H4 (cell line): ENCODE measurements at regions not wholly inside any gene's neighbourhood (a gene's known extent, or its start where the extent isn't known, plus 50 kb on each side); places are given as distances from the start of the nearest gene placed in this dataset.

ENCODE experiments used
- DNase-seq: peaks from one replicate; pipeline ENCODE4 v3.0.0-alpha.2; 2015; ENCODE audit warnings: low spot score

GRCh38 chr21:16815243-16815642 is 697.6 kb upstream of the CXADR start:
- no peak for DNase-seq

DNA sequence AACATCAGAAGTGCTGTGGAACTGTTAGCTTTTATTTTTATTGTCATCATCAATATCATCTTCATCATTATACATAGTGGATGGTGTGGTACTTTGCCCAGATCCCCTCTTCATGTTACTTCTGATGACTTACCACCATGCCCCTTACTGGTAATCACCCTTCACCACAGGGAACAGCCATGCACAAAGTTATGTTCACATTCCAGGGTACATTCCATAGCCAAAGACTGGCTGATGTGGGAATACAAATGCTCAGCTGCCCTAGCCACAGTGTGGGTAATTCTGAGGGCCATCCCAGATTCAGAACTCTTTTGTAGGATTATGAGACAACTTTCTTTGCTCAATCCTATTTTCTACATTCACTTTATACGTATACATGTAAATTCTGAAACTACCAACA is 691.3 kb upstream of the CXADR start:
- DNase-seq: no peak

GRCh38 chr21:16829532-16829931 is 683.3 kb upstream of the CXADR start:
- no peak for DNase-seq

DNA sequence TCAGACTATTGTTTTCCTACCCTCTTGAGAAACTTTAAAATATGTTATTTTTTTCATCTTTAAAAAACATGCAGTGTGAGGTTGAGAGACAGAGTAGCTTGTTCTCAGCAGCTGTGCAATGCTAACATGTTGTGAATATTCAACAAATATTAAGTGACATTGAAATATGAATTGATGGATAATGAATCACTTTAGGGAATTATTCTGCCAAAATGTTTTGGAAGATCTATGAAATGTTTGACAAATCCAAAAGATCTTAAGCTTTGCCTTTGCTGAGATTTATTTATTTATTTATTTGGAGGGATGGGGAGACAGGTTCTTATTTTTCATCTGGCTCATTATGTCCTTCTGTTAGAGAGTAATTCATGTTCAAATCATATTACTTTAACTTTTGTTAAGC is 680.1 kb upstream of the CXADR start:
- DNase-seq: no peak

- no peak for DNase-seq
These were observed 678.1 kb upstream of the CXADR start for GRCh38 chr21:16834791-16835190.

GRCh38 chr21:16837321-16837720 is 675.5 kb upstream of the CXADR start:
- no peak for DNase-seq

- DNase-seq: no peak
These were observed 675.1 kb upstream of the CXADR start for GRCh38 chr21:16837721-16838120.

GRCh38 chr21:16838331-16838730 is 674.5 kb upstream of the CXADR start:
- no peak for DNase-seq

DNA sequence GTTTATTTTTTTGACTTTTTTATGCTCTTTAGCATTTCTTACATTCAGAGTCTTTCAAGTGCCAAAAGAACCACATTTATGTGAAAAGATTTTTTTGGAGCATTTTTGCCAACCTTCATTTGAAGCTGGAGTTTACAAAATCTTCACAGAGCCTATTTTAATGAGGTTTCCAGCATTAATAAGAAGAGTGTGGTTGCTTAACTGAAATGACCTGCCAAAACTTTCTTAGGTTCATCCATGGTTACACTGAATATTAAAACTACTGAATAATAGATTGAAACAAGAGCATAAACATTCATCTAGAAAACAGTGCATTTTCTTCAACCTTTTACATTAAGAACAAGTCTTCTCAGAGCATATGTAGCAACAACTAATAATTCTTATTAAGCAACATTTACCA is 672.3 kb upstream of the CXADR start:
- no peak for DNase-seq

DNA sequence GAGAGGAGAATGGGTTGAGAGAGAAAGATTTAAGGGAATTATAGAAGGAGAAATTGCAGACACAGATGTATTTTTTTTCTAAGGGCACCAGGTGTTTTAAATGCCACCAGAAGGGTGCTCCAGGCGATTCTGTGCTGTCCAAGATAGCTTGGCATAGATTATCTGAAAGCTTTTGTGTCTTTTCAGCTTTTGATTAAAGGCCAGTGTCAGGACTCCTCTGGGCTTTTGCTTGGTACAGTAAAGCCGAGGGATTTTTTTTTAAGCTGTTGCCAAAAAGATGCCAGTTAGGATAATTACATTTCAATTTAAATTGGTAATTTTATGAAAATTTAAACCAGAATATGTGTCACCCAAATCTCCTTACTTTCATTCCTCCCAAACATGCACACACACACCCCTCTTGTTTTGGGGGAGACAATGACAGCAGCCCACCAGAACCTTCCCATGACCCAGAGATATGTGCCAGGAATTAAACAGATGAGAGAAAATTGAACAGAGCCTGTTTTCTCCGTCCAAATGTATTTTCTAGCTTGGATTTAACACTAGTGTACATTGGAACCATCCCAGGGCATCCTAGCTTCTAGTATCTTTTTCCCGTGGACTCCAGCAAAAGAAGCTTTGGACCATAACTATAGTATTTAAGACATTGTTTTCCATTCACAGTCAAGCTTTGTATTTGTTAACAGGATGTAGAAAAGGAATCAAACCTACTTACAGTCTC is 670.7 kb upstream of the CXADR start:
- no peak for DNase-seq

DNA sequence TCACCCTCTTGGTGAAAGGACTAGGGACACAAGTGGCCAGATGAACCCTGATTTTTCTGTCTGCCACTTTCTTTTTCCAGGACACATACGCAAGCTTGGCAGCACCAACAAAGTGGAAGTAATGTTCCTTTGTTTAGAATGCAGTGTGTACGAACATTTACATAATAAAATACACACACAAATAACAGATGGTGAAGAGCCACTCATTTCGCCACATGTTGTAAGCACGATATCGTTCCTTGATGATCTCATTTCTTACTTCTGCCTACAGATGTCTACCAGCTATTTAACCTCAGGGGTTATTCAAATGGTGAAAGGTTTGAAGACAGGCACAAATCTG is 670.2 kb upstream of the CXADR start:
- peak; percentile 41 for DNase-seq

- DNase-seq: no peak
These were observed 665.6 kb upstream of the CXADR start for GRCh38 chr21:16847211-16847610.

DNA sequence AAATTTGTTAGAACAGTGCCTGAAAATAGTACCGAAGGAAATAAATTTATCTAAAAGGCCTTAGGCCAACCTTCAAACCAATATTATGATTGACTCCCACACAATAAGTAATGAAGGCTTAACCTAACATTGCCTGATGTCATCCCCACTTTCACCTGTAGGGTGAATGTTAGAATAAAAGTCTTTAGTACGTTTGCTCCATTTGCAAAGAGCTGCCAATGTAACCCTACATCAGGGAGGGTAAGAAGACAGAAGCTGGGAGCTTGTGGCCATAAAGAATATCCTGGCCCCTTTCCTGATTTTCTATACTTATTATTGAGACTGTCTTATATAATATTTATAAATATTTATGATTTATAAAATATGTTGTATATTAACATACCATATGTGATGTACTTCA is 661.8 kb upstream of the CXADR start:
- no peak for DNase-seq

DNA sequence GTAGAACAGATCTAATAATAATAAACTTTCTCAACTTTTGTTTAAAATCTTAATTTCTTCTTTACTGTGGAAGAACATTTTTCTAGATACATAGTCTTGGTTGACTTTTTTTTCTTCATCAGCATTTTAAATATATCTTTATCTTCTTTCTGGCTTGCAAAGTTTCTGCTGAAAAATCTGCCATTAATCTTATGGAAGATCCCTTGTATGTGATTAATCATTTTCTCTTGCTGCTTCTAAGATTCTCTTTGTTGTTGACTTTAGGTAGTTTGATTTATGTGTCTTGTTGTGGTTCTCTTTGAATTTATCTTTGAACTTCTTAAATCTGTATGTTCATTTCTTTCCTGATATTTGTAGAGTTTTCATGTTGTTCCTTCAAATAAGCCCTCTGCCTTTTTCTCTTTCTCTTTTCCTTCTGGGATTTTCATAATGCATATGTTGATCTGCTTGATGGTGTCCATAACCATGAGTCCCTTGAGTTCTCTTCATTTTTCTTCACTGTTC is 657.6 kb upstream of the CXADR start:
- DNase-seq: no peak

- no peak for DNase-seq
These were observed 649.4 kb upstream of the CXADR start for GRCh38 chr21:16863362-16863905.

- no peak for DNase-seq
These were observed 648.9 kb upstream of the CXADR start for GRCh38 chr21:16863908-16864307.

GRCh38 chr21:16865632-16866031 is 647.2 kb upstream of the CXADR start:
- no peak for DNase-seq

- no peak for DNase-seq
These were observed 646.0 kb upstream of the CXADR start for GRCh38 chr21:16866851-16867250.

- DNase-seq: no peak
These were observed 642.7 kb upstream of the CXADR start for GRCh38 chr21:16870103-16870502.

DNA sequence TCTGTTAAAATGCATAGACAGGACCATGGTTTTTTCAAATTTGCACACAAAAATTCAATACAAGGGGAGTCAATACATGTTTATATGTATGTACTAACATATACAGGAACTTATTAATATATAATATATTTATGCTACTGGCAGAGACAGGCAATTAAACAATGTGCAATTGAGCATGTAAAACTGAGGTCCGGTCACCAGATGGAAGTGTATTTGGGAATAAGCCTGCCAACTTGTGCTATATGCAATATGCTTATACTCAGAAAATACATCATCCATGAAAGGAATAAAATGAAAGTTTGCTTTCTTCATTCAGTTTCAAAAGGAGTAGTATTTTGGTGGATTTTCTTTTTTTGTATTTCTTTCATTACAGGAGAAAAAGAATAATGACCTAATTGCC is 640.2 kb upstream of the CXADR start:
- no peak for DNase-seq

- DNase-seq: no peak
These were observed 639.7 kb upstream of the CXADR start for GRCh38 chr21:16873176-16873575.

- no peak for DNase-seq
These were observed 639.2 kb upstream of the CXADR start for GRCh38 chr21:16873596-16873995.

- no peak for DNase-seq
These were observed 633.4 kb upstream of the CXADR start for GRCh38 chr21:16879479-16879878.

DNA sequence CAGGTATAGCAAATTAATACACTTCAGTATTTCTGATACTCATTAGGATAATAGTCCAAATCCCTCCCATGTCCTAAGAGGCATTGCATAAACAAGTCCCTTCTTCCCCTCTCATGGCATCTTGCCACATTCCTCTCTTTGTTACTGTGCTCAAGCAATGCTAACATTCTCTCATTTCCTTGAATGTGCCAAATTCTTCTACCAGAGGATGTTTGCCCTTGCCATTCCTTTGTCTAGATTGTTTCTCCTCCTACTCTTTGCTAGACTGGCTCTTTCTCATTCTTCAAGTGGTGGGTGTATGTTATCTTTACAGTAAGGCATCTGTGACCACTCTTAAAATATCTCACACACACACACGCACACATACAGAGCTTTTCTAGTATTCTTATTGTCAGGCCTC is 621.0 kb upstream of the CXADR start:
- DNase-seq: peak; percentile 16
